ENCODE measurements at regions not wholly inside any gene's neighbourhood (a gene's known extent, or its start where the extent isn't known, plus 50 kb on each side); places are given as distances from the start of the nearest gene placed in this dataset.

DNA sequence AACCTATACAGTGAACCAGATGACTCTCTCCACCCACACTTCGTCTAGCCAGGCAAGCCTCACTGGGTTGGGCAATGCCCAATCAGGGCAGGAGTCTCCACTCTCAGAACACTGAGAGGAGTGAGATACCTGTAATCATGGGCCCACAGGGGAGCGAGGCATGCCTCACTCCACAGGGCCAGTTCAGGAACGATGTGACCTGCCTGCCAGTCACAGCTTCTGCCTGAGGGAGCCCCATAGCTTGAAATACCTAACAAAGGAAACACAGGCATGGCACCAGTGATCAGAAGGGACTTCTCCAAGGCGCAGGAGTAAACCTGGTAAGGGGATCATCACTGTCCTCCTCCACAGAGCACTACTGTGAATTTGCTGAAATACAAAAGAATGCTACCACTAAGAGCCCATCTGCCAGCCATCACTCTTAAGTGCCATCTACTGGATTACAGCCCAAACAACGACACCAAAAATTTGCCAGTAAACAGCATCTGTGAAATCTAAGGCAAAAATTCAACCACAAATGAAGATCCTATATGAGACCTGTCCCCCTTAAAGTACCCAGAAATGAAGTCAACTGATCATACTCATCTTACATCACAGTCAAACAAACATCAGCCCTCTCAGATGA, 689.9 kb upstream of the SEMA6D start:
- in situ Hi-C loops (cut with HindIII; ENCODE audit: low pct_unique_long_range_greater_than_20kb, low sequenced_read_pairs) (no loop called here), intact Hi-C loops (cut with micrococcal nuclease; ENCODE audit: unreplicated experiment) (no loop called here)
- H3K27ac ChIP-seq (ENCODE audit: low read length) = no peak overlapping the region
- H3K27me3 ChIP-seq (ENCODE audit: control insufficient read depth, insufficient read depth, low read length) = no peaks in the 10 kb centered on the region
- no peak overlapping the region for H3K4me3 ChIP-seq (ENCODE audit: low read depth in 2 of 2, low read length in 2 of 2)
- TF ChIP-seq SIN3A (IDR thresholded peaks at IDR 0.05; ENCODE audit: borderline replicate concordance, insufficient read depth, low read depth, low read length) = no peak
- TF ChIP-seq, protein P1, sequence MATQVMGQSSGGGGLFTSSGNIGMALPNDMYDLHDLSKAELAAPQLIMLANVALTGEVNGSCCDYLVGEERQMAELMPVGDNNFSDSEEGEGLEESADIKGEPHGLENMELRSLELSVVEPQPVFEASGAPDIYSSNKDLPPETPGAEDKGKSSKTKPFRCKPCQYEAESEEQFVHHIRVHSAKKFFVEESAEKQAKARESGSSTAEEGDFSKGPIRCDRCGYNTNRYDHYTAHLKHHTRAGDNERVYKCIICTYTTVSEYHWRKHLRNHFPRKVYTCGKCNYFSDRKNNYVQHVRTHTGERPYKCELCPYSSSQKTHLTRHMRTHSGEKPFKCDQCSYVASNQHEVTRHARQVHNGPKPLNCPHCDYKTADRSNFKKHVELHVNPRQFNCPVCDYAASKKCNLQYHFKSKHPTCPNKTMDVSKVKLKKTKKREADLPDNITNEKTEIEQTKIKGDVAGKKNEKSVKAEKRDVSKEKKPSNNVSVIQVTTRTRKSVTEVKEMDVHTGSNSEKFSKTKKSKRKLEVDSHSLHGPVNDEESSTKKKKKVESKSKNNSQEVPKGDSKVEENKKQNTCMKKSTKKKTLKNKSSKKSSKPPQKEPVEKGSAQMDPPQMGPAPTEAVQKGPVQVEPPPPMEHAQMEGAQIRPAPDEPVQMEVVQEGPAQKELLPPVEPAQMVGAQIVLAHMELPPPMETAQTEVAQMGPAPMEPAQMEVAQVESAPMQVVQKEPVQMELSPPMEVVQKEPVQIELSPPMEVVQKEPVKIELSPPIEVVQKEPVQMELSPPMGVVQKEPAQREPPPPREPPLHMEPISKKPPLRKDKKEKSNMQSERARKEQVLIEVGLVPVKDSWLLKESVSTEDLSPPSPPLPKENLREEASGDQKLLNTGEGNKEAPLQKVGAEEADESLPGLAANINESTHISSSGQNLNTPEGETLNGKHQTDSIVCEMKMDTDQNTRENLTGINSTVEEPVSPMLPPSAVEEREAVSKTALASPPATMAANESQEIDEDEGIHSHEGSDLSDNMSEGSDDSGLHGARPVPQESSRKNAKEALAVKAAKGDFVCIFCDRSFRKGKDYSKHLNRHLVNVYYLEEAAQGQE (IDR thresholded peaks at IDR 0.05; ENCODE audit: insufficient read depth in 1 of 2, low read depth in 2 of 2, low read length in 1 of 2) = no peak
- no peak for TF ChIP-seq POLR2AphosphoS5 (IDR thresholded peaks at IDR 0.05; ENCODE audit: low read depth, low read length)
- TF ChIP-seq, protein P2, sequence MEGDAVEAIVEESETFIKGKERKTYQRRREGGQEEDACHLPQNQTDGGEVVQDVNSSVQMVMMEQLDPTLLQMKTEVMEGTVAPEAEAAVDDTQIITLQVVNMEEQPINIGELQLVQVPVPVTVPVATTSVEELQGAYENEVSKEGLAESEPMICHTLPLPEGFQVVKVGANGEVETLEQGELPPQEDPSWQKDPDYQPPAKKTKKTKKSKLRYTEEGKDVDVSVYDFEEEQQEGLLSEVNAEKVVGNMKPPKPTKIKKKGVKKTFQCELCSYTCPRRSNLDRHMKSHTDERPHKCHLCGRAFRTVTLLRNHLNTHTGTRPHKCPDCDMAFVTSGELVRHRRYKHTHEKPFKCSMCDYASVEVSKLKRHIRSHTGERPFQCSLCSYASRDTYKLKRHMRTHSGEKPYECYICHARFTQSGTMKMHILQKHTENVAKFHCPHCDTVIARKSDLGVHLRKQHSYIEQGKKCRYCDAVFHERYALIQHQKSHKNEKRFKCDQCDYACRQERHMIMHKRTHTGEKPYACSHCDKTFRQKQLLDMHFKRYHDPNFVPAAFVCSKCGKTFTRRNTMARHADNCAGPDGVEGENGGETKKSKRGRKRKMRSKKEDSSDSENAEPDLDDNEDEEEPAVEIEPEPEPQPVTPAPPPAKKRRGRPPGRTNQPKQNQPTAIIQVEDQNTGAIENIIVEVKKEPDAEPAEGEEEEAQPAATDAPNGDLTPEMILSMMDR (IDR thresholded peaks at IDR 0.05) = no peak
- TF ChIP-seq TCF7L2 (IDR thresholded peaks at IDR 0.05; ENCODE audit: low read depth, low read length) = no peak
- H3K4me1 ChIP-seq (ENCODE audit: control insufficient read depth, insufficient read depth, low read length) = no peaks in the 10 kb centered on the region
- POLR2A ChIA-PET = no interaction called here
- no peaks in the 10 kb centered on the region for H3K36me3 ChIP-seq (ENCODE audit: control insufficient read depth, insufficient read depth, low read length)
- CTCF ChIA-PET = no interaction called here
- no TSS peak for BruUV-seq (replicated peaks)
- ATAC-seq = no peak
- peaks cover 4% of the 10 kb centered on the region; the same call in 1 of the 2 replicates for H3K9me3 ChIP-seq (ENCODE audit: control insufficient read depth, insufficient read depth, low read depth, low read length)
- DNase-seq (ENCODE audit: low read depth, low spot score) = no peak

DNA sequence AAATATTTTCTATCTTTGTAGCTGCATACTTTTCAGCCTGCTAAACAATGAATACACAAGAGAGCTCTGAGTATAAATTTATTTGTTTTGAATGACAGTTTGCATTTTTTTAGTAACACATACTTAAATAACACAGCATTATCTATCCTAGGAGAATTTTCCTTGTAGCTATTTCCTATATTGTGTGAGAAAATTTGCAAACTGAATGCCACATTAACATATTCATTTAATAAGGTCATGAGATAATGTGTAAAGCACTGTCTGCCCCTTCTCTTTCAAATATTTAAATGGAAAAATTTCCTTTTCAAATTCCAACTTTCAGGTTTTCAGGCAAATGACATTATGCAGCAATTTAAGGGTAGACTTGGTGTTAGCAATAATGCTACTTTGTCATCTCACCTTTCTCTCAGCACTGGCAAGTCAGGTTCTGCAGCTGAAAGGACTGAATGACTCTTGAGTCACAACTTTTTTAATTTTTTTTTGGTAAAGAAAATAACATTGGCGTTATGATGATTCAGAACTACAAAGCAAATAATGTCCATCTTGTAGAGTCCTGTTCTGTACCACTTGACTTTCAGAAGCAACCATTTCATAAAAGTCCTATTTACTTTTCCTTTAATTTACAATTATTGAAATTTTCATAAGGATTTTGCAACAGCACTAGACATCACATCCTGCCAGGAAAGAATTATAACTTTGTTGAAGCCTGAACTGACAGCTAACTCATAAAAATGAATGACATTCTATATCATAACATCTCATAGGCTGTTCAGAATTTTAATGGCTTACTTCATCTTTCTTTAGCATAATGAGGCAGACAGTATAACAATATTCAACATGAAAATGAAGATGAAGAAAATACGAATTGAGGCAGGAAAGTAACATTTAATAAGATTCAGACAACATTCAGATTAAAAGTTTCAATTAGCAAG, 681.6 kb upstream of the SEMA6D start:
- DNase-seq (ENCODE audit: low read depth, low spot score) (no peak), ATAC-seq (no peak)
- CTCF ChIA-PET = interaction anchor here (0.6 kb wide), 1 partner anchor 827 kb away, joined by 9 read pairs; no protein-coding TSS in a partner anchor
- no peaks in the 10 kb centered on the region for H3K36me3 ChIP-seq (ENCODE audit: control insufficient read depth, insufficient read depth, low read length)
- H3K4me3 ChIP-seq (ENCODE audit: low read depth in 2 of 2, low read length in 2 of 2) = no peak overlapping the region
- H3K27ac ChIP-seq (ENCODE audit: low read length) = no peak overlapping the region
- TF ChIP-seq TCF7L2 (IDR thresholded peaks at IDR 0.05; ENCODE audit: low read depth, low read length) (no peak), POLR2AphosphoS5 (IDR thresholded peaks at IDR 0.05; ENCODE audit: low read depth, low read length) (no peak), SIN3A (IDR thresholded peaks at IDR 0.05; ENCODE audit: borderline replicate concordance, insufficient read depth, low read depth, low read length) (no peak)
- TF ChIP-seq, protein P1 (IDR thresholded peaks at IDR 0.05; ENCODE audit: insufficient read depth in 1 of 2, low read depth in 2 of 2, low read length in 1 of 2) = no peak
- TF ChIP-seq, protein P2 (IDR thresholded peaks at IDR 0.05) = no peak
- POLR2A ChIA-PET = no interaction called here
- intact Hi-C loops (cut with micrococcal nuclease; ENCODE audit: unreplicated experiment) = no loop called here
- H3K9me3 ChIP-seq (ENCODE audit: control insufficient read depth, insufficient read depth, low read depth, low read length) = no peaks in the 10 kb centered on the region
- H3K4me1 ChIP-seq (ENCODE audit: control insufficient read depth, insufficient read depth, low read length) = no peaks in the 10 kb centered on the region
- in situ Hi-C loops (cut with HindIII; ENCODE audit: low pct_unique_long_range_greater_than_20kb, low sequenced_read_pairs) = no loop called here
- no TSS peak for BruUV-seq (replicated peaks)
- H3K27me3 ChIP-seq (ENCODE audit: control insufficient read depth, insufficient read depth, low read length) = no peaks in the 10 kb centered on the region
